Activated CD4-positive, alpha-beta T cell treated with anti-CD3 and anti-CD28 coated beads, Interleukin-2, amount 10 ng/mL, durations not matched to agents 24 days and 14 days (primary cell): ENCODE measurements at regions not wholly inside any gene's neighbourhood (a gene's known extent, or its start where the extent isn't known, plus 50 kb on each side); places are given as distances from the start of the nearest gene placed in this dataset.

Experiments used
- DNase-seq: peaks from one replicate; pipeline ENCODE4 v3.0.0; 2022
- H3K27ac Mint-ChIP-seq: one replicate; pipeline ENCODE4 v1.8.0; 2022; ENCODE audit warnings: mild to moderate bottlenecking, mixed read lengths
- H3K27me3 Mint-ChIP-seq: one replicate; pipeline ENCODE4 v1.8.0; 2022; ENCODE audit warnings: mixed read lengths
- H3K36me3 Mint-ChIP-seq: one replicate; pipeline ENCODE4 v1.8.0; 2022; ENCODE audit warnings: low read depth, mild to moderate bottlenecking, mixed read lengths
- H3K4me1 Mint-ChIP-seq: one replicate; pipeline ENCODE4 v1.8.0; 2021; ENCODE audit warnings: mixed read lengths
- H3K4me3 Mint-ChIP-seq: one replicate; pipeline ENCODE4 v1.8.0; 2022; ENCODE audit warnings: mild to moderate bottlenecking, moderate library complexity, mixed read lengths
- H3K9me3 Mint-ChIP-seq: one replicate; pipeline ENCODE4 v1.8.0; 2021; ENCODE audit warnings: mixed read lengths
- intact Hi-C: fragments of 100-400 bp; cut with micrococcal nuclease; formaldehyde crosslinking; loops from one replicate; pipeline ENCODE4 v1.15.1; 2023

- intact Hi-C loops = no loop called here
- H3K9me3 Mint-ChIP-seq = no peaks in the 10 kb centered on the region
- H3K36me3 Mint-ChIP-seq = no peaks in the 10 kb centered on the region
- no peaks in the 10 kb centered on the region for H3K27me3 Mint-ChIP-seq
- H3K27ac Mint-ChIP-seq = no peak overlapping the region
- no peak for DNase-seq
- no peak overlapping the region for H3K4me3 Mint-ChIP-seq
- H3K4me1 Mint-ChIP-seq = no peaks in the 10 kb centered on the region
These were observed 566.9 kb upstream of the ANO5 start for GRCh38 chr11:21625982-21626381.

- Mint-ChIP-seq H3K4me3 (no peak overlapping the region), H3K36me3 (no peaks in the 10 kb centered on the region), H3K27ac (no peak overlapping the region), H3K4me1 (no peaks in the 10 kb centered on the region), H3K9me3 (no peaks in the 10 kb centered on the region), H3K27me3 (no peaks in the 10 kb centered on the region)
- DNase-seq = no peak
- intact Hi-C loops = no loop called here
These were observed 564.2 kb upstream of the ANO5 start for GRCh38 chr11:21628641-21629040.

GRCh38 chr11:21630934-21631478 is 561.9 kb upstream of the ANO5 start:
- H3K9me3 Mint-ChIP-seq = no peaks in the 10 kb centered on the region
- intact Hi-C loops = no loop called here
- H3K4me3 Mint-ChIP-seq = no peak overlapping the region
- no peaks in the 10 kb centered on the region for H3K36me3 Mint-ChIP-seq
- no peaks in the 10 kb centered on the region for H3K27me3 Mint-ChIP-seq
- H3K4me1 Mint-ChIP-seq = no peaks in the 10 kb centered on the region
- no peak for DNase-seq
- no peak overlapping the region for H3K27ac Mint-ChIP-seq

GRCh38 chr11:21631991-21632390 is 560.9 kb upstream of the ANO5 start:
- Mint-ChIP-seq H3K27ac (no peak overlapping the region), H3K9me3 (no peaks in the 10 kb centered on the region), H3K4me3 (no peak overlapping the region), H3K4me1 (no peaks in the 10 kb centered on the region), H3K36me3 (no peaks in the 10 kb centered on the region), H3K27me3 (no peaks in the 10 kb centered on the region)
- intact Hi-C loops = no loop called here
- DNase-seq = no peak

- Mint-ChIP-seq H3K9me3 (no peaks in the 10 kb centered on the region), H3K36me3 (no peaks in the 10 kb centered on the region), H3K4me1 (no peaks in the 10 kb centered on the region), H3K27me3 (no peaks in the 10 kb centered on the region), H3K27ac (no peak overlapping the region), H3K4me3 (no peak overlapping the region)
- intact Hi-C loops = no loop called here
- no peak for DNase-seq
These were observed 558.4 kb upstream of the ANO5 start for GRCh38 chr11:21634491-21634890.

GRCh38 chr11:21634956-21635355 is 557.9 kb upstream of the ANO5 start:
- intact Hi-C loops = no loop called here
- H3K36me3 Mint-ChIP-seq = no peaks in the 10 kb centered on the region

GRCh38 chr11:21635394-21636145 is 557.3 kb upstream of the ANO5 start:
- Mint-ChIP-seq H3K27ac (no peak overlapping the region), H3K4me3 (no peak overlapping the region), H3K9me3 (no peaks in the 10 kb centered on the region), H3K36me3 (no peaks in the 10 kb centered on the region), H3K27me3 (no peaks in the 10 kb centered on the region), H3K4me1 (no peaks in the 10 kb centered on the region)
- no peak for DNase-seq
- intact Hi-C loops = no loop called here

More at GRCh38 chr11:21634956-21635355, 557.9 kb upstream of the ANO5 start:
- H3K9me3 Mint-ChIP-seq = no peaks in the 10 kb centered on the region
- H3K4me3 Mint-ChIP-seq = no peak overlapping the region
- H3K4me1 Mint-ChIP-seq = no peaks in the 10 kb centered on the region
- no peak for DNase-seq
- H3K27ac Mint-ChIP-seq = no peak overlapping the region
- H3K27me3 Mint-ChIP-seq = no peaks in the 10 kb centered on the region

- no peaks in the 10 kb centered on the region for H3K27me3 Mint-ChIP-seq
- intact Hi-C loops = no loop called here
- no peak overlapping the region for H3K4me3 Mint-ChIP-seq
- DNase-seq = no peak
- H3K4me1 Mint-ChIP-seq = no peaks in the 10 kb centered on the region
- H3K36me3 Mint-ChIP-seq = no peaks in the 10 kb centered on the region
- no peak overlapping the region for H3K27ac Mint-ChIP-seq
- no peaks in the 10 kb centered on the region for H3K9me3 Mint-ChIP-seq
These were observed 556.3 kb upstream of the ANO5 start for GRCh38 chr11:21636561-21636960.

GRCh38 chr11:21640491-21640890 is 552.4 kb upstream of the ANO5 start:
- no peaks in the 10 kb centered on the region for H3K27me3 Mint-ChIP-seq
- H3K36me3 Mint-ChIP-seq = no peaks in the 10 kb centered on the region
- no peak for DNase-seq
- intact Hi-C loops = no loop called here
- H3K4me3 Mint-ChIP-seq = no peak overlapping the region
- H3K9me3 Mint-ChIP-seq = no peaks in the 10 kb centered on the region
- H3K4me1 Mint-ChIP-seq = no peaks in the 10 kb centered on the region
- H3K27ac Mint-ChIP-seq = no peak overlapping the region

GRCh38 chr11:21641869-21642268 is 551.0 kb upstream of the ANO5 start:
- Mint-ChIP-seq H3K9me3 (no peaks in the 10 kb centered on the region), H3K27me3 (no peaks in the 10 kb centered on the region), H3K27ac (no peak overlapping the region), H3K4me1 (no peaks in the 10 kb centered on the region), H3K4me3 (no peak overlapping the region), H3K36me3 (no peaks in the 10 kb centered on the region)
- intact Hi-C loops = no loop called here
- no peak for DNase-seq

- Mint-ChIP-seq H3K4me1 (no peaks in the 10 kb centered on the region), H3K36me3 (no peaks in the 10 kb centered on the region), H3K9me3 (no peaks in the 10 kb centered on the region), H3K27ac (no peak overlapping the region), H3K27me3 (no peaks in the 10 kb centered on the region), H3K4me3 (no peak overlapping the region)
- intact Hi-C loops = no loop called here
- no peak for DNase-seq
These were observed 546.5 kb upstream of the ANO5 start for GRCh38 chr11:21646351-21646750.

- no peak for DNase-seq
- no peak overlapping the region for H3K27ac Mint-ChIP-seq
- no peak overlapping the region for H3K4me3 Mint-ChIP-seq
- H3K4me1 Mint-ChIP-seq = no peaks in the 10 kb centered on the region
- intact Hi-C loops = no loop called here
- H3K9me3 Mint-ChIP-seq = no peaks in the 10 kb centered on the region
- H3K27me3 Mint-ChIP-seq = no peaks in the 10 kb centered on the region
- no peaks in the 10 kb centered on the region for H3K36me3 Mint-ChIP-seq
These were observed 541.9 kb upstream of the ANO5 start for GRCh38 chr11:21650961-21651360.

- Mint-ChIP-seq H3K27ac (no peak overlapping the region), H3K4me3 (no peak overlapping the region), H3K36me3 (no peaks in the 10 kb centered on the region), H3K27me3 (no peaks in the 10 kb centered on the region), H3K9me3 (no peaks in the 10 kb centered on the region), H3K4me1 (no peaks in the 10 kb centered on the region)
- intact Hi-C loops = no loop called here
- DNase-seq = no peak
These were observed 538.9 kb upstream of the ANO5 start for GRCh38 chr11:21653951-21654421.

- H3K4me3 Mint-ChIP-seq = no peak overlapping the region
- no peaks in the 10 kb centered on the region for H3K27me3 Mint-ChIP-seq
- H3K9me3 Mint-ChIP-seq = no peaks in the 10 kb centered on the region
- no peaks in the 10 kb centered on the region for H3K4me1 Mint-ChIP-seq
- H3K36me3 Mint-ChIP-seq = no peaks in the 10 kb centered on the region
- DNase-seq = no peak
- H3K27ac Mint-ChIP-seq = no peak overlapping the region
- intact Hi-C loops = no loop called here
These were observed 536.8 kb upstream of the ANO5 start for GRCh38 chr11:21656065-21656464.
